ACC112 (cell line): ENCODE measurements at regions not wholly inside any gene's neighbourhood (a gene's known extent, or its start where the extent isn't known, plus 50 kb on each side); places are given as distances from the start of the nearest gene placed in this dataset.

ENCODE experiments used
- H2AFZ ChIP-seq: fragments of 200-600 bp; sonication (generic); one replicate; pipeline ENCODE4 v1.6.0; 2017; ENCODE audit warnings: antibody characterized with exemption, low read length; ENCODE audit not compliant: unreplicated experiment
- H3K27ac ChIP-seq: fragments of 200-600 bp; sonication (generic); 2 replicates; pipeline ENCODE4 v1.5.1; 2014; ENCODE audit warnings: low read depth, mild to moderate bottlenecking, antibody characterized with exemption, low read length, moderate library complexity
- H3K27me3 ChIP-seq: fragments of 200-600 bp; sonication (generic); 2 replicates; pipeline ENCODE4 v1.6.1; 2014; ENCODE audit warnings: mild to moderate bottlenecking, antibody characterized with exemption, low read length, moderate library complexity, mixed read lengths; ENCODE audit not compliant: insufficient read depth
- H3K36me3 ChIP-seq: fragments of 200-600 bp; sonication (generic); 2 replicates; pipeline ENCODE4 v1.6.1; 2016; ENCODE audit warnings: mild to moderate bottlenecking, antibody characterized with exemption, low read length, moderate library complexity, mixed read lengths; ENCODE audit not compliant: insufficient read depth
- H3K4me1 ChIP-seq: fragments of 200-600 bp; sonication (generic); one replicate; pipeline ENCODE4 v1.6.1; 2016; ENCODE audit warnings: low read length, mixed read lengths; ENCODE audit not compliant: insufficient read depth, unreplicated experiment, control insufficient read depth
- H3K4me3 ChIP-seq: fragments of 200-600 bp; sonication (generic); 2 replicates; pipeline ENCODE4 v1.5.1; 2014; ENCODE audit warnings: mild to moderate bottlenecking, low read depth, low read length
- H3K79me2 ChIP-seq: fragments of 200-600 bp; sonication (generic); one replicate; pipeline ENCODE4 v1.6.0; 2016; ENCODE audit warnings: low read length; ENCODE audit not compliant: control insufficient read depth, unreplicated experiment, insufficient read depth

DNA sequence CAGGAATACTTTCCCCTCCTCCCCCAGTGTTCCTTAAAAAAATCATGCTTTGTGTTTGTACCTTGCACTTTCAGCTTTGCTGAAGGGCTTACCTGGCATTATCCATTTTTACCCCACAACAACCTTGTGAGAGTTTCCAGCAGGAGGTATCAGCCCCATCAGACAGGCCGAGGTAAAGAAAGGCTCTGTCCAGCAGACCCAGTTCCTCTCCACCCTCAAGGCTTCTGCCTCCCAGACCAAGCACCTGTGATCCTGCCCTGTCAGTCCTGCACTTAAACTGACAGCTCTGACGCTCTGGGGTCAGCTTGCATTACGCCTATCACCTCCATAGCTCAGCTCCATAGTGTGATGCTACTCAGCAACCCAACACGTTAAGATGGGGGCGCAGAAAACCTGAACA lies 803.1 kb downstream of the UQCRFS1 start:
- Histone ChIP-seq H3K36me3 (no peaks in the 10 kb centered on the region), H3K79me2 (no peaks in the 10 kb centered on the region), H2AFZ (no peak overlapping the region), H3K4me3 (no peak overlapping the region), H3K4me1 (no peaks in the 10 kb centered on the region), H3K27ac (no peak overlapping the region), H3K27me3 (peaks cover 8% of the 10 kb centered on the region; the same call in 1 of the 2 replicates)

DNA sequence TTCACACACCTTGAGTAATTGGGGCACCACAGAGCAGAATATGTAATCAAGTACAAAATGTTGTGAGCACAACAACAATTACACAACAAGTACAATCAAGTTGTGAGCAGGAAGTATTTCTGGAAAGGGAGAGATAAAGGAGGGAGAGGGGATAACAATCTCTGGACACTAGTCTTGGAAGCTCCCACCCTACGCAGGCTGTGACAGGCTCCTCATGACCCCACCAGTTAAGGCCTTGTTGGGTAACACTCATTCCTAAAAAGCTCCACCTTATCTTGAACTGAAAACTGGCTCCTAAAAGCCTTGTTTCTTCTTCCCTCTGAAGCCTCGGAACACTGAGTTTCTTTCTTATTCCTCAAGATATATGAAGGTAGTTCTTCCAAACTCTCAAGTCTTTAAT lies 806.0 kb downstream of the UQCRFS1 start:
- no peaks in the 10 kb centered on the region for H3K4me1 ChIP-seq
- H3K27me3 ChIP-seq = peaks cover 8% of the 10 kb centered on the region; the same call in 1 of the 2 replicates
- no peak overlapping the region for H3K27ac ChIP-seq
- H3K36me3 ChIP-seq = no peaks in the 10 kb centered on the region
- H3K79me2 ChIP-seq = no peaks in the 10 kb centered on the region
- no peak overlapping the region for H3K4me3 ChIP-seq
- no peak overlapping the region for H2AFZ ChIP-seq

DNA sequence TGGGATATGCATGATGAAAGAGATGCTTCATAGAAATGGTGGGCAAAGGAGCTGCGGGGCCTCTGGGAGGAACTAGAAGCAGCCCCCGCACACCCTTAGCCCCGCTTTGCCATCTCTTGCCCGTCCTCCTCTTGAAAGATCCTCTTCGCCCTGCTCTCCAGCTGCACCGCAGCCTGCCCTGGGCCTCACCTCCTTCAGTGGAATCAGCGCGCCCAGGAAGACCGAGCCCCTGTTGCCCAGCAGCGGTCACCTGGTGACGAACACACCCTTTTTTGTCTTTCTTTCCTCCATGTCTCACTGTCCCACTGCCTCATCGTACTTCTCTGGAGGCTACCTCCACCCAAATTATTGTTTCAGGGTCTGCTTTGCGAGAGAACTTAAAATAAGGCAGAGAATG lies 807.6 kb downstream of the UQCRFS1 start:
- Histone ChIP-seq H3K27ac (no peak overlapping the region), H3K4me1 (no peaks in the 10 kb centered on the region), H2AFZ (no peak overlapping the region), H3K36me3 (no peaks in the 10 kb centered on the region), H3K27me3 (peaks cover 8% of the 10 kb centered on the region; the same call in 1 of the 2 replicates), H3K4me3 (no peak overlapping the region), H3K79me2 (no peaks in the 10 kb centered on the region)

GRCh38 chr19:28404472-28404871 lies 808.5 kb downstream of the UQCRFS1 start:
- peaks cover 8% of the 10 kb centered on the region; the same call in 1 of the 2 replicates for H3K27me3 ChIP-seq
- no peaks in the 10 kb centered on the region for H3K79me2 ChIP-seq
- no peaks in the 10 kb centered on the region for H3K4me1 ChIP-seq
- no peak overlapping the region for H2AFZ ChIP-seq
- H3K36me3 ChIP-seq = no peaks in the 10 kb centered on the region
- no peak overlapping the region for H3K27ac ChIP-seq
- no peak overlapping the region for H3K4me3 ChIP-seq

DNA sequence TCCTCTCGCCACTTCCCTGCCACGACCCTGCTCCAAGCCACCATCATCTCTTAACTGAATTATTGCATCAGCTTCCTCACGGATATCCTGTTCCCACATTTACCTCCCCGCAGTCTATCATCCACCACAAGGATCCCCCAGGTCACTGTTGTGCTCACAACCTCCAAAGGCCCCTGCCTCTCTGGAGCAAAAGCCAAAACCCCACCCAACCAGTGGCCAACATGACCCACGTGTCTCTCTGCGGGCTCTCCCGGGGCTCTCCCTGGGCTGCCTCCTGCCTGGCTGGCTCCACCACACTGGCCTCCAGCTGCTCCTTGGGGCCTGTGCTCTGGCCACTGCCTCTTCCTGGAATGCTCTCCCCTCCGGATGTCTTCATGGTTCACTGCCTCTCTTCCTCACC lies 809.3 kb downstream of the UQCRFS1 start:
- no peaks in the 10 kb centered on the region for H3K36me3 ChIP-seq
- H3K4me3 ChIP-seq = no peak overlapping the region
- no peak overlapping the region for H2AFZ ChIP-seq
- H3K27ac ChIP-seq = no peak overlapping the region
- H3K79me2 ChIP-seq = no peaks in the 10 kb centered on the region
- H3K27me3 ChIP-seq = peaks cover 8% of the 10 kb centered on the region; the same call in 1 of the 2 replicates
- H3K4me1 ChIP-seq = no peaks in the 10 kb centered on the region

DNA sequence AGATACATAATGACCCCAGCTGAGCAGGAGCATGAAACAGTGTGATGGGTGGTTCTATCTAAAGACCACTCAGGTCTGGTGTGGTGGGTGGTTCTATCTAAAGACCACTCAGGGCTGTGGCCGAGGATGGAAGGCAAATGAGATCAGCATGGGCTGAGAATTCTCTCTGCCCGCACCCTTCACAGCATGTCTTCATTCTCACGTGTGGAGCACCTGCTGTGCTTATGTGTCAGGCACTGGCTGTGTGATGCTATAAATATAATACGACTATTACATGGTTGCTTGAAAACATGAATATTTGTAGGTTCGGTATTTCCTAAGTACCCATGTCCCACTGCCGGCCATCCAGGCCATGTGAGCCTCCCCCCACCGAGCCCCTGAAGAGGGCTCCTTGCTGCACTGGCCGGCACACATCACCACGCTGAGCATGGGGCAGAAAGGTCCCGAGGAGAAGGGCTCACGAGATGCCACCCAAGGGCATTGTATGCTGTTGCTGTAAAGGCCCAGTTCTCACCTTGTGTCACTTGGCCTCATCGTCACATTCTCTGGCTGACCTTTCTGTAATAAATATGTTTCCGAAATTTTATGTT lies 810.2 kb downstream of the UQCRFS1 start:
- H3K36me3 ChIP-seq = no peaks in the 10 kb centered on the region
- no peak overlapping the region for H3K4me3 ChIP-seq
- H3K4me1 ChIP-seq = no peaks in the 10 kb centered on the region
- H3K27me3 ChIP-seq = peaks cover 8% of the 10 kb centered on the region; the same call in 1 of the 2 replicates
- H3K27ac ChIP-seq = no peak overlapping the region
- H2AFZ ChIP-seq = no peak overlapping the region
- H3K79me2 ChIP-seq = no peaks in the 10 kb centered on the region

- no peaks in the 10 kb centered on the region for H3K4me1 ChIP-seq
- H3K4me3 ChIP-seq = no peak overlapping the region
- no peak overlapping the region for H3K27ac ChIP-seq
- H3K79me2 ChIP-seq = no peaks in the 10 kb centered on the region
- H3K27me3 ChIP-seq = peaks cover 8% of the 10 kb centered on the region; the same call in 1 of the 2 replicates
- H2AFZ ChIP-seq = no peak overlapping the region
- H3K36me3 ChIP-seq = no peaks in the 10 kb centered on the region
Measured at GRCh38 chr19:28401739-28402424, 811.1 kb downstream of the UQCRFS1 start.

GRCh38 chr19:28400953-28401671 lies 811.8 kb downstream of the UQCRFS1 start:
- Histone ChIP-seq H3K4me1 (no peaks in the 10 kb centered on the region), H3K36me3 (no peaks in the 10 kb centered on the region), H2AFZ (no peak overlapping the region)

GRCh38 chr19:28399187-28399586 lies 813.8 kb downstream of the UQCRFS1 start:
- no peak overlapping the region for H2AFZ ChIP-seq
- H3K27me3 ChIP-seq = no peaks in the 10 kb centered on the region
- no peaks in the 10 kb centered on the region for H3K4me1 ChIP-seq
- H3K36me3 ChIP-seq = no peaks in the 10 kb centered on the region
- H3K4me3 ChIP-seq = no peak overlapping the region
- H3K27ac ChIP-seq = no peak overlapping the region
- no peaks in the 10 kb centered on the region for H3K79me2 ChIP-seq

More at GRCh38 chr19:28400953-28401671, 811.8 kb downstream of the UQCRFS1 start:
- no peak overlapping the region for H3K27ac ChIP-seq
- no peaks in the 10 kb centered on the region for H3K79me2 ChIP-seq
- no peak overlapping the region for H3K4me3 ChIP-seq
- peaks cover 8% of the 10 kb centered on the region; the same call in 1 of the 2 replicates for H3K27me3 ChIP-seq

GRCh38 chr19:28397800-28398199 lies 815.2 kb downstream of the UQCRFS1 start:
- no peak overlapping the region for H2AFZ ChIP-seq
- H3K4me1 ChIP-seq = no peaks in the 10 kb centered on the region
- no peaks in the 10 kb centered on the region for H3K27me3 ChIP-seq
- no peaks in the 10 kb centered on the region for H3K36me3 ChIP-seq
- no peak overlapping the region for H3K27ac ChIP-seq
- no peak overlapping the region for H3K4me3 ChIP-seq
- H3K79me2 ChIP-seq = no peaks in the 10 kb centered on the region
